ENCODE measurements at regions not wholly inside any gene's neighbourhood (a gene's known extent, or its start where the extent isn't known, plus 50 kb on each side); places are given as distances from the start of the nearest gene placed in this dataset.

GRCh38 chr13:58302349-58302748 lies 670.8 kb downstream of the PCDH17 start:
- no peak for TF ChIP-seq CTCF (IDR thresholded peaks at IDR 0.05; ENCODE audit: low read depth, low read length)
- no peak for DNase-seq (ENCODE audit: extremely low read depth, low read depth)

- no peak for DNase-seq (ENCODE audit: extremely low read depth, low read depth)
- no peak for TF ChIP-seq CTCF (IDR thresholded peaks at IDR 0.05; ENCODE audit: low read depth, low read length)
Observed at GRCh38 chr13:58306062-58306461, 674.5 kb downstream of the PCDH17 start.

- no peak for DNase-seq (ENCODE audit: extremely low read depth, low read depth)
- TF ChIP-seq CTCF (IDR thresholded peaks at IDR 0.05; ENCODE audit: low read depth, low read length) = no peak
Observed at GRCh38 chr13:58313219-58313618, 681.7 kb downstream of the PCDH17 start.

GRCh38 chr13:58318495-58319167 lies 687.1 kb downstream of the PCDH17 start:
- no peak for TF ChIP-seq CTCF (IDR thresholded peaks at IDR 0.05; ENCODE audit: low read depth, low read length)
- no peak for DNase-seq (ENCODE audit: extremely low read depth, low read depth)

GRCh38 chr13:58324161-58324560 lies 692.6 kb downstream of the PCDH17 start:
- no peak for TF ChIP-seq CTCF (IDR thresholded peaks at IDR 0.05; ENCODE audit: low read depth, low read length)
- DNase-seq (ENCODE audit: extremely low read depth, low read depth) = no peak

GRCh38 chr13:58329746-58330145 lies 698.2 kb downstream of the PCDH17 start:
- DNase-seq (ENCODE audit: extremely low read depth, low read depth) = no peak
- no peak for TF ChIP-seq CTCF (IDR thresholded peaks at IDR 0.05; ENCODE audit: low read depth, low read length)

- no peak for DNase-seq (ENCODE audit: extremely low read depth, low read depth)
- no peak for TF ChIP-seq CTCF (IDR thresholded peaks at IDR 0.05; ENCODE audit: low read depth, low read length)
Observed at GRCh38 chr13:58340895-58341294, 709.4 kb downstream of the PCDH17 start.

All from AG09319 (cell line).